HCT116 (cell line): ENCODE measurements at regions not wholly inside any gene's neighbourhood (a gene's known extent, or its start where the extent isn't known, plus 50 kb on each side); places are given as distances from the start of the nearest gene placed in this dataset.

Source experiments
- POLR2AphosphoS5 ChIP-seq: IDR thresholded peaks from 2 replicates; pipeline ENCODE4 v1.6.1; 2011; ENCODE audit warnings: mild to moderate bottlenecking, low read depth, low read length, moderate library complexity
- TF ChIP-seq, protein P1 (sequence below), 3 experiments: fragments of 200-600 bp in 1 of 3; sonication (generic) in 1 of 3; IDR thresholded peaks in 2 of 3; conservative IDR thresholded peaks in 1 of 3; 2 replicates each; pipeline ENCODE4 v1.5.1; 2012 to 2017; ENCODE audit warnings: low read depth in 2 of 3, low read length in 2 of 3, antibody characterized with exemption in 1 of 3, borderline replicate concordance in 1 of 3, control low read depth in 1 of 3, mild to moderate bottlenecking in 1 of 3, mixed read lengths in 1 of 3, mixed run types in 1 of 3, moderate library complexity in 1 of 3; ENCODE audit not compliant: insufficient read depth in 1 of 3

DNA sequence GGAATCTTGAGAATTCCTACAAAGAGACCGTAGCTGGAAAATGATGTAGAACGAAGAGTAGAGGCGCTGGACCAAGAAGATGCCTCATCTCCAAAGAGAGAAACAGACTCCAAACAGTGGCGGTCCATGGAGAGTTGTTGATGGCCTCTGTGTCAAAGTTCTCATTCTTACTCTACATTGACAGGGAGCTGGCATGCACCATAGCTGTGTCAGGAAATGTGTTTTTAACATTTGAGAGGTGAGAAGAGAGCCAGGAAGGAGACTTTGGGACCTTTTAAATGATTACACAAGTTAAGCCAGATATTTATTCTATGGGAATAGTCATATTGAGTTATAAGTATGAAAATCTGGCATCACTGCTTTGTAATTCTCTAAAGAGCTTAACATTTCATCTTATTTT, 61.5 kb upstream of the FERD3L start:
- TF ChIP-seq, protein P1, sequence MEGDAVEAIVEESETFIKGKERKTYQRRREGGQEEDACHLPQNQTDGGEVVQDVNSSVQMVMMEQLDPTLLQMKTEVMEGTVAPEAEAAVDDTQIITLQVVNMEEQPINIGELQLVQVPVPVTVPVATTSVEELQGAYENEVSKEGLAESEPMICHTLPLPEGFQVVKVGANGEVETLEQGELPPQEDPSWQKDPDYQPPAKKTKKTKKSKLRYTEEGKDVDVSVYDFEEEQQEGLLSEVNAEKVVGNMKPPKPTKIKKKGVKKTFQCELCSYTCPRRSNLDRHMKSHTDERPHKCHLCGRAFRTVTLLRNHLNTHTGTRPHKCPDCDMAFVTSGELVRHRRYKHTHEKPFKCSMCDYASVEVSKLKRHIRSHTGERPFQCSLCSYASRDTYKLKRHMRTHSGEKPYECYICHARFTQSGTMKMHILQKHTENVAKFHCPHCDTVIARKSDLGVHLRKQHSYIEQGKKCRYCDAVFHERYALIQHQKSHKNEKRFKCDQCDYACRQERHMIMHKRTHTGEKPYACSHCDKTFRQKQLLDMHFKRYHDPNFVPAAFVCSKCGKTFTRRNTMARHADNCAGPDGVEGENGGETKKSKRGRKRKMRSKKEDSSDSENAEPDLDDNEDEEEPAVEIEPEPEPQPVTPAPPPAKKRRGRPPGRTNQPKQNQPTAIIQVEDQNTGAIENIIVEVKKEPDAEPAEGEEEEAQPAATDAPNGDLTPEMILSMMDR (IDR thresholded peaks at IDR 0.05 in 2 of 3, conservative IDR thresholded peaks at IDR 0.05 in 1 of 3; ENCODE audit: borderline replicate concordance in 1 of 3, insufficient read depth in 1 of 3, low read depth in 2 of 3, low read length in 2 of 3) = no peak
- TF ChIP-seq POLR2AphosphoS5 = no peak
